ENCODE measurements at regions not wholly inside any gene's neighbourhood (a gene's known extent, or its start where the extent isn't known, plus 50 kb on each side); places are given as distances from the start of the nearest gene placed in this dataset.
"Not testable (repeated sequence)": the region's sequence is repeated elsewhere in the genome, so short reads cannot be mapped to it uniquely, and the experiment has no call there.

DNA sequence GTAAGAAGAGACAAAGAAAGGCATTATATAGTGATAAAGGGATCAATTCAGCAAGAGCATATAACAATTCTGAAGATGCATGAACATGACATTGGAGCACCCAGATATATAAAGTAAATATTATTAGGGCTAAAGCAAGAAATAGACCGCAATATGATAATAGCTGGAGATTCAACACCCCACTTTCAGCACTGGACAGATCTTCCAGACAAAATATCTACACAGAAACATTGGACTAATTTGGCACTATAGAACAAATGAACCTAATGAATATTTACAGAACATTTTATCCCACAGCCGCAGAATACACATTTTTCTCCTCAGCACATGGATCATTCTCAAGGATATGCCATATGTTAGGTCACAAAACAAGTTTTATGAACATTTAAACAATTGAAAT lies 633.1 kb downstream of the JRKL start:
- H3K4me1 Mint-ChIP-seq (ENCODE audit: low read depth in 2 of 2): no peaks in the 10 kb centered on the region
- no peak overlapping the region for H3K27ac Mint-ChIP-seq
- ATAC-seq: no peak
- peaks cover 6% of the 10 kb centered on the region for H3K36me3 Mint-ChIP-seq
- H3K9me3 Mint-ChIP-seq: peaks cover 4% of the 10 kb centered on the region
- no peak for DNase-seq (ENCODE audit: low spot score)
- H3K4me3 Mint-ChIP-seq: no peak overlapping the region
- no peaks in the 10 kb centered on the region for H3K27me3 Mint-ChIP-seq

DNA sequence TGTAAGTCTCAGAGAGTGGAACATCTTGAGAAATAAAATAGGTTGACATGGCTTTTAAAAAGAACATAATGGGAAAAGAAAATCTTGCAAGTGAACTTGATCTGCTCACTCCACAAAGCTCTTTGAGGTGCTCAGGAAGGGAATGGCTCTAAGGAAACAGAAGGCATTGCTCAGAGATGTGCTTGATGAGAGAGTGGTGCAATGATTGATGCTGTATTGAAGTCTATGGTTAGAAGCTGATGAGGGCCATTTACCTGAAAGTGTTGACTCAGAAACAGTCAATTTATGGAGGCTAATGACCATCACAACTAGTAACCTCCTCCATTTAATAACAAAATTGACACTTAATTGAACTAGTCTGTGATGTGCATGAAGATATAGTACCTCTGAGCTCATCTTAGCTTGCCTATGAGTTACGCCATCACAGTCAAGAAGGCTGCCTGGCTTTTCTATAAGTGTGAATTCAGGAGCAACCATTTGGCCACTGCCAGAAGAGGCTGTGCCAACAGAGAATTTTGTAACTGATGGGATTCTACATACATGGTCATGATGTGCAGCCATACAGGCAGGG lies 639.1 kb downstream of the JRKL start:
- Mint-ChIP-seq H3K4me3 (no peak overlapping the region), H3K27me3 (no peaks in the 10 kb centered on the region), H3K9me3 (peaks cover 7% of the 10 kb centered on the region), H3K4me1 (ENCODE audit: low read depth in 2 of 2) (no peaks in the 10 kb centered on the region), H3K36me3 (peaks cover 4% of the 10 kb centered on the region), H3K27ac (no peak overlapping the region)
- DNase-seq (ENCODE audit: low spot score) (no peak), ATAC-seq (no peak)

- H3K4me1 Mint-ChIP-seq (ENCODE audit: low read depth in 2 of 2): no peaks in the 10 kb centered on the region
- H3K9me3 Mint-ChIP-seq: peaks cover 5% of the 10 kb centered on the region
- ATAC-seq (no peak), DNase-seq (ENCODE audit: low spot score) (no peak)
- no peaks in the 10 kb centered on the region for H3K36me3 Mint-ChIP-seq
- H3K27ac Mint-ChIP-seq: no peak overlapping the region
- no peak overlapping the region for H3K4me3 Mint-ChIP-seq
- H3K27me3 Mint-ChIP-seq: no peaks in the 10 kb centered on the region
Observed at GRCh38 chr11:97033178-97033577, 643.4 kb downstream of the JRKL start.

DNA sequence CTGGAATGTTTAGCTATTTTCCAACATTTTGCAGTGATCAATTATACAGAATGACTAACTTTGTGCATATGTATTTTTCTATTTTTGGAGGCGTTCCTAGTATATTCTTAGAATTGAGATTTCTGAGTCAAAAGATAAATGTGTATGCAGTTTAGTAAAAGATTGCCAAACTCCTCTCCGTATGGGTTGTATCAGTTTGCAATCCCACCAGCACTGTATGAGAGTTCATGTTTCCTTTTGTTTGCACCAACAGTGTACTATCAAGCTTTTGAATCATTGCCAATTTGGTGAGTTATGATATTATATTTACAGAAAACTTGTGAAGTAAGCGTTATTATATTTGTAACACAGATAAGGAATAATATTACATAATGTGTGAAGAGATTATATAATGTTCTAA lies 658.7 kb downstream of the JRKL start:
- DNase-seq (ENCODE audit: low spot score): no peak
- Mint-ChIP-seq H3K9me3 (peaks cover 6% of the 10 kb centered on the region), H3K27ac (no peak overlapping the region), H3K4me3 (no peak overlapping the region), H3K27me3 (no peaks in the 10 kb centered on the region), H3K4me1 (ENCODE audit: low read depth in 2 of 2) (no peaks in the 10 kb centered on the region), H3K36me3 (peaks cover 5% of the 10 kb centered on the region)
- no peak for ATAC-seq

DNA sequence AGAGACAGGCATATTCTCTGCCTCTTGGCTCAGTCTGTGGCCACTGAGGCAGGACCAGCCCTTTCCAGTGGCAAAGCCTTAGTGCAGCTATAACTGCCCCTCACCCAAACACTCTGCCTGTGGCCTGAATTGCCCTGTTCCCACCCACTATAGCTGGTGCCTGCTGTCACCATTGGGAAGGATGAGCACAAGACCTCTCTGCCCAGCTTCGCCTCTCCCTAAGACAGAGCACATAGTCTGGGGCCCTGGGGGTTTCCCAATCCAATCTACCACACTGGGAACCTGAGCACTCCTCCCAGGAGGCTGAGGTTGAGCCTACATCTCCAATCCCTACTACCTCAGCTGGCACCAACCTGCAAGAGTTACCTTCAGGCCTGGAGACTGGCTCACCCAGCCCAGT lies 670.4 kb downstream of the JRKL start:
- Mint-ChIP-seq H3K4me3 (no peak overlapping the region), H3K27ac (no peak overlapping the region), H3K27me3 (no peaks in the 10 kb centered on the region), H3K4me1 (ENCODE audit: low read depth in 2 of 2) (no peaks in the 10 kb centered on the region), H3K36me3 (no peaks in the 10 kb centered on the region), H3K9me3 (peaks cover 26% of the 10 kb centered on the region)
- no peak for ATAC-seq
- DNase-seq (ENCODE audit: low spot score): no peak

- H3K27ac Mint-ChIP-seq: no peak overlapping the region
Observed at GRCh38 chr11:97069160-97069559, 679.3 kb downstream of the JRKL start.

GRCh38 chr11:97072420-97072819 lies 682.6 kb downstream of the JRKL start:
- no peak overlapping the region for H3K27ac Mint-ChIP-seq
- no peaks in the 10 kb centered on the region for H3K4me1 Mint-ChIP-seq (ENCODE audit: low read depth in 2 of 2)
- no peak overlapping the region for H3K4me3 Mint-ChIP-seq
- peaks cover 25% of the 10 kb centered on the region for H3K9me3 Mint-ChIP-seq
- DNase-seq (ENCODE audit: low spot score): no peak
- no peaks in the 10 kb centered on the region for H3K27me3 Mint-ChIP-seq
- H3K36me3 Mint-ChIP-seq: peaks cover 25% of the 10 kb centered on the region
- no peak for ATAC-seq

More at GRCh38 chr11:97069160-97069559, 679.3 kb downstream of the JRKL start:
- Mint-ChIP-seq H3K27me3 (no peaks in the 10 kb centered on the region), H3K4me3 (no peak overlapping the region), H3K9me3 (peaks cover 29% of the 10 kb centered on the region), H3K36me3 (peaks cover 20% of the 10 kb centered on the region), H3K4me1 (ENCODE audit: low read depth in 2 of 2) (no peaks in the 10 kb centered on the region)
- no peak for DNase-seq (ENCODE audit: low spot score)
- ATAC-seq: no peak

GRCh38 chr11:97076666-97077065 lies 686.9 kb downstream of the JRKL start:
- not testable (repeated sequence) for H3K27ac Mint-ChIP-seq; ATAC-seq; H3K27me3 Mint-ChIP-seq; H3K4me1 Mint-ChIP-seq (ENCODE audit: low read depth in 2 of 2); H3K4me3 Mint-ChIP-seq; DNase-seq (ENCODE audit: low spot score)
- peaks cover 23% of the 10 kb centered on the region for H3K36me3 Mint-ChIP-seq
- peaks cover 26% of the 10 kb centered on the region for H3K9me3 Mint-ChIP-seq

- Mint-ChIP-seq H3K4me1 (ENCODE audit: low read depth in 2 of 2) (no peaks in the 10 kb centered on the region), H3K27me3 (no peaks in the 10 kb centered on the region)
- ATAC-seq: no peak
Observed at GRCh38 chr11:97078443-97078842, 688.6 kb downstream of the JRKL start.

GRCh38 chr11:97079244-97079643 lies 689.4 kb downstream of the JRKL start:
- H3K27me3 Mint-ChIP-seq: no peaks in the 10 kb centered on the region
- H3K36me3 Mint-ChIP-seq: peaks cover 5% of the 10 kb centered on the region
- H3K27ac Mint-ChIP-seq: no peak overlapping the region
- H3K9me3 Mint-ChIP-seq: peaks cover 9% of the 10 kb centered on the region
- DNase-seq (ENCODE audit: low spot score): no peak
- H3K4me3 Mint-ChIP-seq: no peak overlapping the region
- ATAC-seq: no peak
- H3K4me1 Mint-ChIP-seq (ENCODE audit: low read depth in 2 of 2): no peaks in the 10 kb centered on the region

More at GRCh38 chr11:97078443-97078842, 688.6 kb downstream of the JRKL start:
- H3K4me3 Mint-ChIP-seq: no peak overlapping the region
- no peak for DNase-seq (ENCODE audit: low spot score)
- H3K36me3 Mint-ChIP-seq: peaks cover 7% of the 10 kb centered on the region
- H3K27ac Mint-ChIP-seq: no peak overlapping the region
- peaks cover 13% of the 10 kb centered on the region for H3K9me3 Mint-ChIP-seq

DNA sequence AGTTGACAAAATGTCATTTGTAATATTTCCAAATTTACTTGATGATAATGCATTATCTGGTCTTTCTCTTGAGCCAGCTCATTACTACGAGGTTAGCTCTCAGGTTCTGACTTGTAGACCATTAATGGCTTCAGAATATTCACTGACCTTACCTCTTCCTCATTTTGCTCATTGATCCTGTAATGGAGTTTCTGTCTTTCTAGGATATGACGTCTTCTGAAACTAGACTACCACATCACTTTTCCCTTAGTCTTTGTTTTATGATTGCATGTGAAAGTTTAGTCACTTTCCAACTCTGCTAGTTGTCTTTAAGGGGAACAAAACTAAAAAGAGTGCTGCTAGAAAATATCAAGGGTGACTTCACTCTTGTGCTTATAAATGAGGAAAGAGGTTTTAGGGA lies 697.6 kb downstream of the JRKL start:
- H3K4me3 Mint-ChIP-seq: no peak overlapping the region
- no peaks in the 10 kb centered on the region for H3K36me3 Mint-ChIP-seq

GRCh38 chr11:97092823-97093222 lies 703.0 kb downstream of the JRKL start:
- Mint-ChIP-seq H3K9me3 (peaks cover 3% of the 10 kb centered on the region), H3K4me1 (ENCODE audit: low read depth in 2 of 2) (no peaks in the 10 kb centered on the region), H3K27ac (no peak overlapping the region), H3K36me3 (no peaks in the 10 kb centered on the region), H3K27me3 (no peaks in the 10 kb centered on the region), H3K4me3 (no peak overlapping the region)
- ATAC-seq: no peak
- no peak for DNase-seq (ENCODE audit: low spot score)

More for the DNA sequence above, 697.6 kb downstream of the JRKL start:
- ATAC-seq: no peak
- Mint-ChIP-seq H3K27ac (no peak overlapping the region), H3K9me3 (peaks cover 7% of the 10 kb centered on the region), H3K4me1 (ENCODE audit: low read depth in 2 of 2) (no peaks in the 10 kb centered on the region), H3K27me3 (no peaks in the 10 kb centered on the region)
- DNase-seq (ENCODE audit: low spot score): no peak

- peaks cover 12% of the 10 kb centered on the region for H3K9me3 Mint-ChIP-seq
- not testable (repeated sequence) for ATAC-seq; H3K36me3 Mint-ChIP-seq; DNase-seq (ENCODE audit: low spot score); H3K27ac Mint-ChIP-seq; H3K4me1 Mint-ChIP-seq (ENCODE audit: low read depth in 2 of 2); H3K4me3 Mint-ChIP-seq; H3K27me3 Mint-ChIP-seq
Observed at GRCh38 chr11:97102180-97102579, 712.4 kb downstream of the JRKL start.

GRCh38 chr11:97107604-97108003 lies 717.8 kb downstream of the JRKL start:
- H3K4me1 Mint-ChIP-seq (ENCODE audit: low read depth in 2 of 2): no peaks in the 10 kb centered on the region

DNA sequence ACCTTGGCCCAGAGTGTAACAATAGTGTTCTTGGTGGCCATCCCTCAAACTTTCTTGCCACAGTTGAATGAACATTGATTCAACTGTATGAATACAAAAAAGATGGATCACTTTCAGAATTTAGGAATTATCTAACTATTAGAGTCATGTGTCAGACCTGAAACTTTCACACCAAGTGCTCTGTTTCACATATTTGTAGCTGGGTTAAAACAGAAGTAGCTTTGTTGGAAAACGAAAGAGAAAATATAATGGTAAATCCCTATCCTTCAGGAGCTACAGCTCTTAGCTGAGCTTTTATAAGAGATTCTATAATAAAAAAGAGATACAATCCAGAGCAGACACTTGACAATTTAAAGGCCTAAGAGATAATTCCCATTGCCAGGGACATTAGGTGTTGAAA lies 719.3 kb downstream of the JRKL start:
- Mint-ChIP-seq H3K4me1 (ENCODE audit: low read depth in 2 of 2) (no peaks in the 10 kb centered on the region), H3K9me3 (peaks cover 11% of the 10 kb centered on the region), H3K27ac (no peak overlapping the region), H3K27me3 (no peaks in the 10 kb centered on the region), H3K4me3 (no peak overlapping the region), H3K36me3 (no peaks in the 10 kb centered on the region)
- no peak for DNase-seq (ENCODE audit: low spot score)
- no peak for ATAC-seq

More at GRCh38 chr11:97107604-97108003, 717.8 kb downstream of the JRKL start:
- Mint-ChIP-seq H3K27ac (no peak overlapping the region), H3K9me3 (peaks cover 6% of the 10 kb centered on the region), H3K4me3 (no peak overlapping the region), H3K27me3 (no peaks in the 10 kb centered on the region), H3K36me3 (no peaks in the 10 kb centered on the region)
- DNase-seq (ENCODE audit: low spot score) (no peak), ATAC-seq (no peak)
